Erythroblast (primary cell): ENCODE measurements at regions not wholly inside any gene's neighbourhood (a gene's known extent, or its start where the extent isn't known, plus 50 kb on each side); places are given as distances from the start of the nearest gene placed in this dataset.
A peak's percentile ranks its signal among the peaks of the same experiment; 100 is the strongest.

ENCODE experiments used
- DNase-seq, 2 experiments: peaks; one replicate each; lab custom pipeline; 2025; lab: John Stamatoyannopoulos, UW
- GATA1 ChIP-seq: IDR thresholded peaks from 2 replicates; pipeline ENCODE4 v1.6.1; 2011; ENCODE audit warnings: low read depth, mild to moderate bottlenecking, control low read depth, low read length, moderate library complexity
- POLR2A ChIP-seq: IDR thresholded peaks from 2 replicates; pipeline ENCODE4 v1.6.1; 2011; ENCODE audit warnings: mild to moderate bottlenecking, low read length

GRCh38 chrX:93598076-93598475 is 75.3 kb downstream of the NAP1L3 start:
- DNase-seq: no peak
- TF ChIP-seq POLR2A (no peak), GATA1 (no peak)

DNA sequence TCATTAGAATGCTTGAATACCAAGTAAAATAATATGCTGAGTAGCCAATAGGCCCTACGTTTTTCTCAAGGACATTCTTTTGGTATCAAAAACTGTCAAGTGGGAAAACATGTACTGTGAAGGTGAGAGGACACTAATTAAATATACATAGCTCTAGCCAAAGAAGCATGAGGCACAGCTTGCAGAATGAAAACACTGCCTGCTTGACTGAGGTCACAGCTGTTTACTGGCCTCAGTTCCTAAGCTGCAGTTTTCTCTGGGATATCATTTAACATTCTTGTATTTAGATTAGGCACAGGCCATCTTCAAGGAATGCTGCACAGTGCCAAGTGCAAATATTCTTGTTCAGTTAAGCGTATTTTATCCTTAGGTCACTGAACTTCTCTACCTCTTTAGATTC is 78.6 kb downstream of the NAP1L3 start:
- TF ChIP-seq GATA1: no peak
- TF ChIP-seq POLR2A: no peak
- DNase-seq: no peak

GRCh38 chrX:93593966-93594365 is 79.4 kb downstream of the NAP1L3 start:
- no peak for TF ChIP-seq GATA1
- TF ChIP-seq POLR2A: no peak
- DNase-seq: no peak

- TF ChIP-seq POLR2A: no peak
- TF ChIP-seq GATA1: no peak
- no peak for DNase-seq
Measured at GRCh38 chrX:93591398-93591797, 82.0 kb downstream of the NAP1L3 start.

DNA sequence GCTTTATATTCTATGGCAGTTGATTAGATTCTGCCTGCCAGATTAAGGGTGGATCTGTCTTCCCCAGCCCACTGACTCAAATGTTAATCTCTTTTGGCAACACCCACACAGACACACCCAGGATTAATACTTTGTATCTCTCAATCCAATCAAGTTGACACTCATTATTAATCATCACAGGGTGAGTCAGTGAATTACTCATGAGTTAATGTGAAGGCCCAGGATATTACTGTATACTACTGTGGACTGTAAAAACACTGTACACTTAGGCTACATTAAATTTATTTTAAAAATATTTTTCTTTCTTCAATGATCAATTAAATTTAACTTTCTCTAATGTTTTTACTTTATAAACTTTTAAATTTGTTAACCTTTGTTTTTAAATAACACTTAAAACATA is 87.7 kb downstream of the NAP1L3 start:
- DNase-seq: no peak
- TF ChIP-seq GATA1 (no peak), POLR2A (no peak)

DNA sequence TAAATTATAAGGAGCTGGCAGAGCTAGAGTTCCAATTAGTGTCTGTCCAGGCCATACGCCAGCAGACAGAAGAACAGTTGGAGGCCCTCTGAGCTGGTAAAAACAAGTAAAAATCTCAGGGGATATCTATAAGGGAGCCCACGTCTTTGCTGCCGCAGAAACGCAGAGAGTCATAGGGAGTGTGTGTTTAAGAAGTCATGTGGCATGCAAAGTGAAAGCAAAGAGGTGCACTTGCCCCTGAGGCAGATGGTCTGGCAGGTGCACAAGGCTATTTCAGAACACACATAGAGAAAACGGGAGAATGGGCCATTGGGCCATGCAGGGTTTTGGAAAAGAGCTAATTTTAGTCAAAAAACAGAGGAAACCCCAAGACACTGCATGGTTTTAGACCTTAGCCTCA is 92.7 kb downstream of the NAP1L3 start:
- TF ChIP-seq POLR2A (no peak), GATA1 (no peak)
- no peak for DNase-seq

DNA sequence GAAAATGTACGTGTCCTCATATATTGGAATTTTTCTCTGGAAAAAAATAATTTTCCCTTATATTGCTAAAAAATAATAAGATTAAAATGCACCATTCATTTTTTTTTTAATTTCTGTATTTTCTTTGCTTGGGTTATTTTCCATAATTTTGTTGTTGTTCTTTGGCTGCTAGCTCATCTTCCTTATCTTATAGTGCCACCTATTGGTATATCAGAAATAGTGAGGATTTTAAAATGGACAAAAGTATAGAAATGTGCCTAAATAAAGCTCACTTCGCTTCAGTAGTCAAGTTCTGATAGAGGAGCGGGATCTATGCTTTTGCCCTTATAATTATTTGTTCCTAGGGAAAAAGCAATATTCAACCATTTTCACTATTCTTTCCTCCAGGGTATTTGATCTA is 134.8 kb downstream of the NAP1L3 start:
- DNase-seq: peak in 1 of 2 experiments; percentile 0
- TF ChIP-seq POLR2A (no peak), GATA1 (no peak)

GRCh38 chrX:93528917-93529316 is 144.5 kb downstream of the NAP1L3 start:
- TF ChIP-seq GATA1: no peak
- no peak for TF ChIP-seq POLR2A

More at GRCh38 chrX:93528917-93529316, 144.5 kb downstream of the NAP1L3 start:
- no peak for DNase-seq
